Activated T-helper 1 cell treated with anti-CD3 and anti-CD28 coated beads, Interleukin-12 subunit alpha, Interleukin-12 subunit beta, Interleukin-2, Interleukin-4 antibody, amounts not matched to agents 30 ng/mL and 10 ng/mL and 1 ng/mL, durations not matched to agents 14 hours and 24 hours and 36 hours (primary cell): ENCODE measurements at regions not wholly inside any gene's neighbourhood (a gene's known extent, or its start where the extent isn't known, plus 50 kb on each side); places are given as distances from the start of the nearest gene placed in this dataset.
A peak's percentile ranks its signal among the peaks of the same experiment; 100 is the strongest.

Source experiments
- DNase-seq: peaks from one replicate; pipeline ENCODE4 v3.0.0; 2021; ENCODE audit warnings: low spot score
- H3K27ac Mint-ChIP-seq: one replicate; pipeline ENCODE4 v1.8.0; 2021; ENCODE audit warnings: mild to moderate bottlenecking, mixed read lengths
- H3K27me3 Mint-ChIP-seq: one replicate; pipeline ENCODE4 v1.8.0; 2022; ENCODE audit warnings: mild to moderate bottlenecking, moderate library complexity, mixed read lengths; ENCODE audit not compliant: insufficient read depth
- H3K36me3 Mint-ChIP-seq: one replicate; pipeline ENCODE4 v1.8.0; 2021; ENCODE audit warnings: low read depth, mixed read lengths
- H3K4me1 Mint-ChIP-seq: one replicate; pipeline ENCODE4 v1.8.0; 2021; ENCODE audit warnings: low read depth, mixed read lengths
- H3K4me3 Mint-ChIP-seq: one replicate; pipeline ENCODE4 v1.8.0; 2021; ENCODE audit warnings: mild to moderate bottlenecking, moderate library complexity, mixed read lengths
- H3K9me3 Mint-ChIP-seq: one replicate; pipeline ENCODE4 v1.8.0; 2021; ENCODE audit warnings: mixed read lengths
- intact Hi-C: fragments of 100-400 bp; cut with micrococcal nuclease; formaldehyde crosslinking; loops from one replicate; pipeline ENCODE4 v1.15.1; 2024

- intact Hi-C loops: no loop called here
- H3K27ac Mint-ChIP-seq: no peak overlapping the region
- no peak overlapping the region for H3K4me3 Mint-ChIP-seq
- no peaks in the 10 kb centered on the region for H3K36me3 Mint-ChIP-seq
- H3K27me3 Mint-ChIP-seq: no peaks in the 10 kb centered on the region
- no peaks in the 10 kb centered on the region for H3K9me3 Mint-ChIP-seq
- no peak for DNase-seq
- H3K4me1 Mint-ChIP-seq: peaks cover 30% of the 10 kb centered on the region
Measured at GRCh38 chr7:140235114-140235513, 58.3 kb upstream of the KDM7A start.

- Mint-ChIP-seq H3K36me3 (no peaks in the 10 kb centered on the region), H3K27ac (no peak overlapping the region), H3K4me1 (peaks cover 40% of the 10 kb centered on the region), H3K9me3 (no peaks in the 10 kb centered on the region), H3K4me3 (no peak overlapping the region), H3K27me3 (no peaks in the 10 kb centered on the region)
- intact Hi-C loops: loop anchor here (5.0 kb wide), 4 partner anchors 69 to 439 kb away; partner anchors contain the start of genes ADCK2, MKRN1 and RAB19
- no peak for DNase-seq
Measured at GRCh38 chr7:140232957-140233917, 56.5 kb upstream of the KDM7A start.

GRCh38 chr7:140231771-140232491, 55.1 kb upstream of the KDM7A start:
- intact Hi-C loops: loop anchor here (1.0 to 5.0 kb wide), 10 partner anchors 9 to 440 kb away; partner anchors contain the start of genes ADCK2, MKRN1 and RAB19
- Mint-ChIP-seq H3K27me3 (no peaks in the 10 kb centered on the region), H3K9me3 (no peaks in the 10 kb centered on the region), H3K4me3 (peak overlapping the region; percentile 91), H3K4me1 (peaks cover 40% of the 10 kb centered on the region), H3K27ac (peak overlapping the region; percentile 94), H3K36me3 (no peaks in the 10 kb centered on the region)
- DNase-seq: no peak

GRCh38 chr7:140230861-140231770, 54.3 kb upstream of the KDM7A start:
- intact Hi-C loops: loop anchor here (1.0 to 5.0 kb wide), 10 partner anchors 8 to 441 kb away; partner anchors contain the start of genes ADCK2, MKRN1 and RAB19
- Mint-ChIP-seq H3K4me3 (peak overlapping the region; percentile 91), H3K27ac (peak overlapping the region; percentile 94)

GRCh38 chr7:140230516-140230860, 53.7 kb upstream of the KDM7A start:
- Mint-ChIP-seq H3K4me1 (peaks cover 52% of the 10 kb centered on the region), H3K27ac (peak overlapping the region; percentile 93), H3K27me3 (no peaks in the 10 kb centered on the region), H3K4me3 (peak overlapping the region; percentile 91), H3K36me3 (no peaks in the 10 kb centered on the region), H3K9me3 (no peaks in the 10 kb centered on the region)
- intact Hi-C loops: loop anchor here (5.0 kb wide), 4 partner anchors 72 to 442 kb away; partner anchors contain the start of genes ADCK2, MKRN1 and RAB19
- peak; percentile 72 for DNase-seq

More at GRCh38 chr7:140230861-140231770, 54.3 kb upstream of the KDM7A start:
- Mint-ChIP-seq H3K9me3 (no peaks in the 10 kb centered on the region), H3K36me3 (no peaks in the 10 kb centered on the region), H3K27me3 (no peaks in the 10 kb centered on the region), H3K4me1 (peaks cover 46% of the 10 kb centered on the region)
- DNase-seq: peak; percentile 45

- peaks cover 56% of the 10 kb centered on the region for H3K4me1 Mint-ChIP-seq
Measured at GRCh38 chr7:140229591-140230515, 53.1 kb upstream of the KDM7A start.

GRCh38 chr7:140229101-140229525, 52.3 kb upstream of the KDM7A start:
- intact Hi-C loops: loop anchor here (10.0 kb wide), 1 partner anchor 544 kb away; no protein-coding TSS in a partner anchor
- no peak for DNase-seq
- Mint-ChIP-seq H3K36me3 (no peaks in the 10 kb centered on the region), H3K4me1 (peaks cover 62% of the 10 kb centered on the region), H3K27ac (peak overlapping the region; percentile 93), H3K4me3 (peak overlapping the region; percentile 74), H3K9me3 (no peaks in the 10 kb centered on the region), H3K27me3 (no peaks in the 10 kb centered on the region)

More at GRCh38 chr7:140229591-140230515, 53.1 kb upstream of the KDM7A start:
- no peaks in the 10 kb centered on the region for H3K9me3 Mint-ChIP-seq
- H3K4me3 Mint-ChIP-seq: peak overlapping the region; percentile 74
- H3K36me3 Mint-ChIP-seq: no peaks in the 10 kb centered on the region
- DNase-seq: peak; percentile 63
- intact Hi-C loops: loop anchor here (5.0 to 10.0 kb wide), 5 partner anchors 72 to 545 kb away; partner anchors contain the start of genes ADCK2, MKRN1 and RAB19
- H3K27me3 Mint-ChIP-seq: no peaks in the 10 kb centered on the region
- H3K27ac Mint-ChIP-seq: peak overlapping the region; percentile 93
